ENCODE measurements at regions not wholly inside any gene's neighbourhood (a gene's known extent, or its start where the extent isn't known, plus 50 kb on each side); places are given as distances from the start of the nearest gene placed in this dataset.

DNA sequence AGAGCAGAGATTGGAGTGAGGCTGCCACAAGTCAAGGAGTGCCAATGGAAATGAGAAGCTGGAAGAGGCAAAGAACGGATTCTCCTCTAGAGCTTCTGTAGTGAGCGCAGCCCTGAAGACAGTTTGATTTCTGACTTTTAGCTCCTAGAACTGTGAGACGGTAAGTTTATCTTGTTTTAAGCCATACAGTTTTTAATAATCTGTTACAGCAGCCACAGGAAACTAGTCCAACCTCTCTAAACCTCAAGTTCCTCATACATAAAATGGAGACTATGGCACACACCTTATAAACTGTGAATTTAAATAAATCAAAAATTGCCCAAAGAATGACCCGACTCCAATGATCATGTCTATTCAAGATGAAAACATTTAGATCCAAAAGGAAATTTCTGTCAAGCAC lies 596.5 kb downstream of the BCL11A start:
- DNase-seq, result no peak

DNA sequence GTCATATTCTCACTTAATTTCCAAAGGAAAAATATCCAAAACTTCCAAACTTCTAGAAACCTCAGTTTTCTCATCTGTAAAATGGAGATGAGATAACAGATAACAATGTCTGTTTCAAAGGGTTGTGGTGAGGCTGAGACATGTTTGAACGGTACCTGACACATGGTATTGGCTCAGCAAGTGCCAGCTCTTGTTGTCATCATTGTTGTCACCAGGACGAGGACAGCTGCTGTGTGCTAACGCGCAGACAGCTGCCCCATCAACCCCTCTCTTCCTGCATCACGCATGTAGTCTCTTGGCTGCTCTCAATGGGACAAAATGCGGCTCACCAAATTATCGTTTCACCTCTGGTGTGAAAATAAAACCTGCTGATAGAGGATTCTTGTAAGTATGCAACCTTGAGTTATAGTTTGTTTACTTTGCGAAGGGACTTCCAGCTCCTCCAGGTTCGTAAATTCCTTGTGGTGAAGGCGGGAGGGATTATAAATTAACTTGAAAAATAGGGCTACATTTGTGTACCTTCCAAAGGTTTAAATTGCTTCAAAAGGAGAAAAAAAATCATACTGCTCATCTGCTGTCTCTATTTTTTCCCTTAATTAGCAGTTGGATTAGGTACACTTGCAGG lies 605.4 kb downstream of the BCL11A start:
- H3K27me3 ChIP-seq, result no peaks in the 10 kb centered on the region
- H3K4me3 ChIP-seq (ENCODE audit: low read depth, low read length), result no peak overlapping the region
- no peaks in the 10 kb centered on the region for H3K9me3 ChIP-seq
- TF ChIP-seq, protein P1, sequence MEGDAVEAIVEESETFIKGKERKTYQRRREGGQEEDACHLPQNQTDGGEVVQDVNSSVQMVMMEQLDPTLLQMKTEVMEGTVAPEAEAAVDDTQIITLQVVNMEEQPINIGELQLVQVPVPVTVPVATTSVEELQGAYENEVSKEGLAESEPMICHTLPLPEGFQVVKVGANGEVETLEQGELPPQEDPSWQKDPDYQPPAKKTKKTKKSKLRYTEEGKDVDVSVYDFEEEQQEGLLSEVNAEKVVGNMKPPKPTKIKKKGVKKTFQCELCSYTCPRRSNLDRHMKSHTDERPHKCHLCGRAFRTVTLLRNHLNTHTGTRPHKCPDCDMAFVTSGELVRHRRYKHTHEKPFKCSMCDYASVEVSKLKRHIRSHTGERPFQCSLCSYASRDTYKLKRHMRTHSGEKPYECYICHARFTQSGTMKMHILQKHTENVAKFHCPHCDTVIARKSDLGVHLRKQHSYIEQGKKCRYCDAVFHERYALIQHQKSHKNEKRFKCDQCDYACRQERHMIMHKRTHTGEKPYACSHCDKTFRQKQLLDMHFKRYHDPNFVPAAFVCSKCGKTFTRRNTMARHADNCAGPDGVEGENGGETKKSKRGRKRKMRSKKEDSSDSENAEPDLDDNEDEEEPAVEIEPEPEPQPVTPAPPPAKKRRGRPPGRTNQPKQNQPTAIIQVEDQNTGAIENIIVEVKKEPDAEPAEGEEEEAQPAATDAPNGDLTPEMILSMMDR (IDR thresholded peaks at IDR 0.05; ENCODE audit: low read depth, low read length), result no peak
- no peaks in the 10 kb centered on the region for H3K4me1 ChIP-seq
- no peak for DNase-seq
- H3K36me3 ChIP-seq, result no peaks in the 10 kb centered on the region

More for the DNA sequence above, 596.5 kb downstream of the BCL11A start:
- H3K36me3 ChIP-seq, result no peaks in the 10 kb centered on the region
- no peak overlapping the region for H3K4me3 ChIP-seq (ENCODE audit: low read depth, low read length)
- H3K27me3 ChIP-seq, result no peaks in the 10 kb centered on the region
- H3K9me3 ChIP-seq, result no peaks in the 10 kb centered on the region
- TF ChIP-seq, protein P1 (IDR thresholded peaks at IDR 0.05; ENCODE audit: low read depth, low read length), result no peak
- H3K4me1 ChIP-seq, result no peaks in the 10 kb centered on the region

DNA sequence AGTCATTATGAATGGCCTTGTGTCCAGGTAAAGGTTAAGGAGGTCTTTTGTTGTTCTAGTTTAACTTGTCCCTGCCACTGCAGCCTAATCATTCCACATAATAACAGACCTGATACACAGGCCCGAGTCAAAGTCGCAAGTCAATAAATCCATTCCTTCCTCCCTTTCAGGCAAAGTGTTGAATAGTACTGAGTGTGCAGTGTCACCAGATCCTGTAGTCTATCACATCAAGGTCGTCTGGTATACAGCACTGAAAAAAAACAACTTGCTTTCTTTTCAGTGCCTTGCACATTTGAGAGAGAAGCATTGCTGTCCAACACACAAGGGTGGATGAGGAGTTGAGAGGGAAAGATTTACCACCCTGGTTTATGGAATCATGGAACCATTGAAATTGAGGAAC lies 606.2 kb downstream of the BCL11A start:
- DNase-seq, result no peak
- H3K4me3 ChIP-seq (ENCODE audit: low read depth, low read length), result no peak overlapping the region
- no peaks in the 10 kb centered on the region for H3K4me1 ChIP-seq
- TF ChIP-seq, protein P1 (IDR thresholded peaks at IDR 0.05; ENCODE audit: low read depth, low read length), result no peak
- H3K36me3 ChIP-seq, result no peaks in the 10 kb centered on the region
- H3K27me3 ChIP-seq, result no peaks in the 10 kb centered on the region
- no peaks in the 10 kb centered on the region for H3K9me3 ChIP-seq

DNA sequence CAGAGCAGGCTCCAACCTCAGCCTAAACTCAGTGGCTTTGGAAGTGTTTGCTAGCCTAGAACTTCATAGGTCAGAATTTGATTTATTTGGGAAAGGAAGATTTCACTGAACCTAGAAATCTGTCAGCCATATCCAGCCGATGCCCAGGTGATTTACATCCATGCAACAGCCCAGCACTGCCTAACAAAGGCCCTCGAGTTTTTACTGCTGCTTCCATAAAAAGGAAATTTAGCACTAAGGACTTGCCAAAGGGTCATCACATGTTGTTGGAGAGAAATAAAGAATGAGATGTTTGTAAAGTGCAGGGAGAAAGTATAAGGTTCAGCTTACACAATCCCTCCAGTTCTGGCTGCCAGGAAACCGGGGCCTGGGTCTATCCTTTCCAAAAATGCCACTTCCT lies 614.2 kb downstream of the BCL11A start:
- Histone ChIP-seq H3K36me3 (no peaks in the 10 kb centered on the region), H3K9me3 (no peaks in the 10 kb centered on the region), H3K4me1 (no peaks in the 10 kb centered on the region), H3K4me3 (ENCODE audit: low read depth, low read length) (no peak overlapping the region), H3K27me3 (no peaks in the 10 kb centered on the region)
- no peak for DNase-seq
- TF ChIP-seq, protein P1 (IDR thresholded peaks at IDR 0.05; ENCODE audit: low read depth, low read length), result no peak

DNA sequence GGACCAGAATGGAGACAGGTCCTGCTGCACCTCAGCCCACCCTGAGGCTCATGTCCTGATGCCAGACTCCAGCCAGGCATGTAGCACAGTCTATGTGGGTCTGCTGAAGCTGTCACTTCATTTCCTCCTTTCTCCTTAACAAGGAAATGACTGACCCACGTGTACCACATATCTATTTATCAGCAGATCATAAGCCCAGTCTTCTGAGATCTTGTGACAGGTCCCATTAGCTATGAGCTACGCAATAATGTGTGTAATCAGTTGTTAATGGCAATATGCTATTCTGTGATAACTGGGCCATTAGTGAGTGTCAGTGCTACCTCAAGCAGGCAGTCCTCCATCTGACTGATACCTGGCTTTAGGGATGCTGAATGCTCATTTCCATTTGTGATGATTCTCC lies 615.3 kb downstream of the BCL11A start:
- no peaks in the 10 kb centered on the region for H3K9me3 ChIP-seq
- TF ChIP-seq, protein P1 (IDR thresholded peaks at IDR 0.05; ENCODE audit: low read depth, low read length), result no peak
- H3K36me3 ChIP-seq, result no peaks in the 10 kb centered on the region

DNA sequence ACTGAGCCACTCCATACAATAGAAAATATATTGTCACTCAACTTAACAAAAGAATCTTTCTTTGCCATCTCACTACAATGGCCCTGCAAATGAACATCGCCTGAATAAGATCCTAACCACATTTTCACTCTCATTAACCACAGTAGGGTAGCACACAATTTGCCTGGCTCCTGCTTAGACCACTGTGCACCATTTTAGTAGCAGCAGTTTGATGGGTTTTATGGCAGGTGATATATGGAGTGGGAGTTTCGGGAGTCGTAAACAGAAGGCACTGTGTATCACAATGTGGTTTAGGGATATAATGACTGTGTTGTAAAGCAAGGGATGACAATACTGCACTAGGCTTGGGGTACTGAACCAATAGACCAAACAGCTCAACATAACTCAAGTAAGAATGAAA lies 617.4 kb downstream of the BCL11A start:
- DNase-seq, result no peak
- Histone ChIP-seq H3K4me1 (no peaks in the 10 kb centered on the region), H3K9me3 (no peaks in the 10 kb centered on the region), H3K4me3 (ENCODE audit: low read depth, low read length) (no peak overlapping the region), H3K36me3 (no peaks in the 10 kb centered on the region), H3K27me3 (no peaks in the 10 kb centered on the region)
- TF ChIP-seq, protein P1 (IDR thresholded peaks at IDR 0.05; ENCODE audit: low read depth, low read length), result no peak

More for the DNA sequence above, 615.3 kb downstream of the BCL11A start:
- H3K4me1 ChIP-seq, result no peaks in the 10 kb centered on the region
- no peak for DNase-seq
- no peaks in the 10 kb centered on the region for H3K27me3 ChIP-seq
- H3K4me3 ChIP-seq (ENCODE audit: low read depth, low read length), result no peak overlapping the region

All from BE2C (cell line).